DND-41 (cell line): ENCODE measurements at regions not wholly inside any gene's neighbourhood (a gene's known extent, or its start where the extent isn't known, plus 50 kb on each side); places are given as distances from the start of the nearest gene placed in this dataset.

ENCODE experiments used
- ATAC-seq: fragments of 200-7000 bp; cut with Tn5 transposase; 3 replicates; pipeline ENCODE4 v1.9.1; 2021; ENCODE audit warnings: low read depth; ENCODE audit not compliant: insufficient read depth
- DNase-seq: peaks from one replicate; pipeline ENCODE4 v3.0.0-alpha.2; 2020
- H2AFZ ChIP-seq: 2 replicates; pipeline ENCODE4 v1.6.0; 2012; ENCODE audit warnings: low read depth, low read length
- H3K27ac ChIP-seq: 2 replicates; pipeline ENCODE4 v1.5.1; 2012; ENCODE audit warnings: low read length, inconsistent platforms
- H3K27me3 ChIP-seq: fragments of 200-600 bp; sonication (generic); 2 replicates; pipeline ENCODE4 v1.6.0; 2012; ENCODE audit warnings: low read length, mild to moderate bottlenecking, inconsistent platforms; ENCODE audit not compliant: insufficient read depth, poor library complexity
- H3K36me3 ChIP-seq: 2 replicates; pipeline ENCODE4 v1.5.1; 2012; ENCODE audit warnings: low read length, inconsistent platforms; ENCODE audit not compliant: insufficient read depth
- H3K4me1 ChIP-seq: 2 replicates; pipeline ENCODE4 v1.5.1; 2012; ENCODE audit warnings: mild to moderate bottlenecking, low read length; ENCODE audit not compliant: insufficient read depth
- H3K4me2 ChIP-seq: 2 replicates; pipeline ENCODE4 v1.6.0; 2012; ENCODE audit warnings: mild to moderate bottlenecking, moderate library complexity, low read length, inconsistent platforms; ENCODE audit not compliant: insufficient read depth
- H3K4me3 ChIP-seq, 2 experiments: fragments of 200-600 bp in 1 of 2; shearing (Covaris generic) in 1 of 2; 2 replicates each; pipeline ENCODE4 v1.5.1; 2012 to 2016; ENCODE audit warnings: inconsistent platforms in 2 of 2, low read length in 2 of 2, mild to moderate bottlenecking in 2 of 2, low read depth in 1 of 2, moderate library complexity in 1 of 2
- H3K79me2 ChIP-seq: 2 replicates; pipeline ENCODE4 v1.6.0; 2012; ENCODE audit warnings: low read length, inconsistent platforms; ENCODE audit not compliant: insufficient read depth
- H3K9ac ChIP-seq: 2 replicates; pipeline ENCODE4 v1.6.0; 2012; ENCODE audit warnings: low read depth, mild to moderate bottlenecking, inconsistent platforms, low read length, moderate library complexity
- H3K9me3 ChIP-seq: 2 replicates; pipeline ENCODE4 v1.5.1; 2012; ENCODE audit warnings: low read length, moderate library complexity, mild to moderate bottlenecking, inconsistent platforms; ENCODE audit not compliant: insufficient read depth, severe bottlenecking
- H4K20me1 ChIP-seq: 2 replicates; pipeline ENCODE4 v1.6.0; 2012; ENCODE audit warnings: low read length; ENCODE audit not compliant: insufficient read depth
- EZH2 ChIP-seq: IDR thresholded peaks from 3 replicates; pipeline ENCODE4 v1.6.1; 2012; ENCODE audit warnings: borderline replicate concordance, low read depth, mild to moderate bottlenecking, moderate library complexity, low read length, inconsistent platforms; ENCODE audit not compliant: severe bottlenecking
- TF ChIP-seq, protein P1 (sequence below): IDR thresholded peaks from 2 replicates; pipeline ENCODE4 v1.5.1; 2012; ENCODE audit warnings: borderline replicate concordance, low read length, moderate library complexity, mild to moderate bottlenecking; ENCODE audit not compliant: poor library complexity, severe bottlenecking; ENCODE audit errors: extremely low read depth

GRCh38 chr6:92125681-92126080 lies 1293.7 kb downstream of the EPHA7 start:
- no peak overlapping the region for H3K9ac ChIP-seq
- H3K36me3 ChIP-seq: no peaks in the 10 kb centered on the region
- no peak overlapping the region for H2AFZ ChIP-seq
- H3K27ac ChIP-seq: no peak overlapping the region
- H3K79me2 ChIP-seq: no peaks in the 10 kb centered on the region
- DNase-seq: no peak
- no peaks in the 10 kb centered on the region for H3K9me3 ChIP-seq
- H3K27me3 ChIP-seq: no peaks in the 10 kb centered on the region
- TF ChIP-seq, protein P1, sequence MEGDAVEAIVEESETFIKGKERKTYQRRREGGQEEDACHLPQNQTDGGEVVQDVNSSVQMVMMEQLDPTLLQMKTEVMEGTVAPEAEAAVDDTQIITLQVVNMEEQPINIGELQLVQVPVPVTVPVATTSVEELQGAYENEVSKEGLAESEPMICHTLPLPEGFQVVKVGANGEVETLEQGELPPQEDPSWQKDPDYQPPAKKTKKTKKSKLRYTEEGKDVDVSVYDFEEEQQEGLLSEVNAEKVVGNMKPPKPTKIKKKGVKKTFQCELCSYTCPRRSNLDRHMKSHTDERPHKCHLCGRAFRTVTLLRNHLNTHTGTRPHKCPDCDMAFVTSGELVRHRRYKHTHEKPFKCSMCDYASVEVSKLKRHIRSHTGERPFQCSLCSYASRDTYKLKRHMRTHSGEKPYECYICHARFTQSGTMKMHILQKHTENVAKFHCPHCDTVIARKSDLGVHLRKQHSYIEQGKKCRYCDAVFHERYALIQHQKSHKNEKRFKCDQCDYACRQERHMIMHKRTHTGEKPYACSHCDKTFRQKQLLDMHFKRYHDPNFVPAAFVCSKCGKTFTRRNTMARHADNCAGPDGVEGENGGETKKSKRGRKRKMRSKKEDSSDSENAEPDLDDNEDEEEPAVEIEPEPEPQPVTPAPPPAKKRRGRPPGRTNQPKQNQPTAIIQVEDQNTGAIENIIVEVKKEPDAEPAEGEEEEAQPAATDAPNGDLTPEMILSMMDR: no peak
- ATAC-seq: no peak
- H3K4me2 ChIP-seq: no peak overlapping the region
- H4K20me1 ChIP-seq: no peaks in the 10 kb centered on the region
- no peaks in the 10 kb centered on the region for H3K4me1 ChIP-seq
- H3K4me3 ChIP-seq: no peak overlapping the region

GRCh38 chr6:92124200-92124651 lies 1295.1 kb downstream of the EPHA7 start:
- Histone ChIP-seq H3K4me3 (no peak overlapping the region), H3K9ac (no peak overlapping the region), H3K4me2 (no peak overlapping the region), H4K20me1 (no peaks in the 10 kb centered on the region), H3K27ac (no peak overlapping the region), H2AFZ (no peak overlapping the region), H3K36me3 (no peaks in the 10 kb centered on the region), H3K27me3 (no peaks in the 10 kb centered on the region), H3K4me1 (no peaks in the 10 kb centered on the region), H3K79me2 (no peaks in the 10 kb centered on the region), H3K9me3 (no peaks in the 10 kb centered on the region)
- no peak for ATAC-seq
- TF ChIP-seq, protein P1: no peak
- no peak for TF ChIP-seq EZH2
- no peak for DNase-seq

DNA sequence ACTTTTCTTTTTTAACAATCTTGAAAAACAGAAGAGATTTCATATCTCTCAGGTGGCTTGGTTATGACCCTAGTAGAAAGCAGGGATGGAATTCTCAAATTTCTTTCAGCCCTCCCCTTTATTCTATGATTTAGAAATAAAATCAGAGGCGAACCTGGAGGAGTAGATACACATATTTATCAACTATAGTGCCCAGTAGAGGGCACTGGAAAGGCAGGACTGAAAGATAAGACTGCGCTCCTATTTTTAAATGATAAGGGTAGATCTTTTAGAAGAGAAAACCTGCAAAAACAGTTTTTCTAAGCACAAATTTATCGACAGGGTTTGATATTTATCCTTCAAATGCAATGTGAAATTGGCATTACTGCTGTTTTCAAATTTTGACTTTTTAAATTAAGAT lies 1296.6 kb downstream of the EPHA7 start:
- no peaks in the 10 kb centered on the region for H3K36me3 ChIP-seq
- no peaks in the 10 kb centered on the region for H3K9me3 ChIP-seq
- ATAC-seq (no peak), DNase-seq (no peak)
- H3K27me3 ChIP-seq: no peaks in the 10 kb centered on the region
- H3K79me2 ChIP-seq: no peaks in the 10 kb centered on the region
- H3K4me2 ChIP-seq: no peak overlapping the region
- H3K9ac ChIP-seq: no peak overlapping the region
- no peak overlapping the region for H3K4me3 ChIP-seq
- H2AFZ ChIP-seq: no peak overlapping the region
- TF ChIP-seq, protein P1: peak; percentile 24
- no peak for TF ChIP-seq EZH2
- no peaks in the 10 kb centered on the region for H4K20me1 ChIP-seq
- no peaks in the 10 kb centered on the region for H3K4me1 ChIP-seq
- no peak overlapping the region for H3K27ac ChIP-seq

- DNase-seq (no peak), ATAC-seq (no peak)
- TF ChIP-seq, protein P1: no peak
- TF ChIP-seq EZH2: no peak
- Histone ChIP-seq H2AFZ (no peak overlapping the region), H3K79me2 (no peaks in the 10 kb centered on the region), H4K20me1 (no peaks in the 10 kb centered on the region), H3K9ac (no peak overlapping the region), H3K4me3 (no peak overlapping the region), H3K27me3 (no peaks in the 10 kb centered on the region), H3K4me1 (no peaks in the 10 kb centered on the region), H3K36me3 (no peaks in the 10 kb centered on the region), H3K4me2 (no peak overlapping the region), H3K9me3 (no peaks in the 10 kb centered on the region), H3K27ac (no peak overlapping the region)
Observed at GRCh38 chr6:92121228-92121627, 1298.1 kb downstream of the EPHA7 start.
